ENCODE measurements at regions not wholly inside any gene's neighbourhood (a gene's known extent, or its start where the extent isn't known, plus 50 kb on each side); places are given as distances from the start of the nearest gene placed in this dataset.
A peak's percentile ranks its signal among the peaks of the same experiment; 100 is the strongest.

DNA sequence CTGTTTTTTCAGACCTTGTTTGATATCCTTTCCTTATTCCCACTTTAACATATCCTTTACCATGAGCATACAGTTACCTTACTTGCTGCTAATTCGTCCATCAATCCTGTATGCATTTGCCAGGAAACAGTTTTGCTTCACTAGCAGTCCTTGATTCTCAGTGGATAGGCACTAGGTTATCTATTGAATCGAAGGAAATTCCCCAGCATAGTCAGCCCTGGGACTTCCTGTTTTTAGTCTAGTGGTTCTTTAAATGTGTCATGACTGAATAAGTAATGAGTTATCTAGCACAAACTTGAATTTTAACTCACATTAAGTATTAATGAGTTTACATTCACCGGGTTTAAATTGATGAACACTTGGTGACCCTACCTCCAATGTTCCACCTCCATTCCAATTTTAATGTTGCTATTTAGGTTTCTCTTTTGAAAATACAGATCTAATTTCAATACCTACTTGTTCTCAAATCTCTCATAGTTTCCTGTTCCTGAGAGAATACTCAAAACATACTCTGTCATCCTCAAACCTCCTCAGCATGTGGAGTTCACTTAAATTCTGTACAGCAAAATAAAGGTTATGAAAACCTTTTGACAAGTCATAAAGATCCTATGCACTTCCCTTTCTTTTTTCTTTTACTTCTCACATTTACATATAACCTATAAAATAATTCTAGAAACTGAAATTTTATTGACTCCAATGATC lies 1375.1 kb upstream of the TENM4 start (continued):
- TF ChIP-seq, protein P1, sequence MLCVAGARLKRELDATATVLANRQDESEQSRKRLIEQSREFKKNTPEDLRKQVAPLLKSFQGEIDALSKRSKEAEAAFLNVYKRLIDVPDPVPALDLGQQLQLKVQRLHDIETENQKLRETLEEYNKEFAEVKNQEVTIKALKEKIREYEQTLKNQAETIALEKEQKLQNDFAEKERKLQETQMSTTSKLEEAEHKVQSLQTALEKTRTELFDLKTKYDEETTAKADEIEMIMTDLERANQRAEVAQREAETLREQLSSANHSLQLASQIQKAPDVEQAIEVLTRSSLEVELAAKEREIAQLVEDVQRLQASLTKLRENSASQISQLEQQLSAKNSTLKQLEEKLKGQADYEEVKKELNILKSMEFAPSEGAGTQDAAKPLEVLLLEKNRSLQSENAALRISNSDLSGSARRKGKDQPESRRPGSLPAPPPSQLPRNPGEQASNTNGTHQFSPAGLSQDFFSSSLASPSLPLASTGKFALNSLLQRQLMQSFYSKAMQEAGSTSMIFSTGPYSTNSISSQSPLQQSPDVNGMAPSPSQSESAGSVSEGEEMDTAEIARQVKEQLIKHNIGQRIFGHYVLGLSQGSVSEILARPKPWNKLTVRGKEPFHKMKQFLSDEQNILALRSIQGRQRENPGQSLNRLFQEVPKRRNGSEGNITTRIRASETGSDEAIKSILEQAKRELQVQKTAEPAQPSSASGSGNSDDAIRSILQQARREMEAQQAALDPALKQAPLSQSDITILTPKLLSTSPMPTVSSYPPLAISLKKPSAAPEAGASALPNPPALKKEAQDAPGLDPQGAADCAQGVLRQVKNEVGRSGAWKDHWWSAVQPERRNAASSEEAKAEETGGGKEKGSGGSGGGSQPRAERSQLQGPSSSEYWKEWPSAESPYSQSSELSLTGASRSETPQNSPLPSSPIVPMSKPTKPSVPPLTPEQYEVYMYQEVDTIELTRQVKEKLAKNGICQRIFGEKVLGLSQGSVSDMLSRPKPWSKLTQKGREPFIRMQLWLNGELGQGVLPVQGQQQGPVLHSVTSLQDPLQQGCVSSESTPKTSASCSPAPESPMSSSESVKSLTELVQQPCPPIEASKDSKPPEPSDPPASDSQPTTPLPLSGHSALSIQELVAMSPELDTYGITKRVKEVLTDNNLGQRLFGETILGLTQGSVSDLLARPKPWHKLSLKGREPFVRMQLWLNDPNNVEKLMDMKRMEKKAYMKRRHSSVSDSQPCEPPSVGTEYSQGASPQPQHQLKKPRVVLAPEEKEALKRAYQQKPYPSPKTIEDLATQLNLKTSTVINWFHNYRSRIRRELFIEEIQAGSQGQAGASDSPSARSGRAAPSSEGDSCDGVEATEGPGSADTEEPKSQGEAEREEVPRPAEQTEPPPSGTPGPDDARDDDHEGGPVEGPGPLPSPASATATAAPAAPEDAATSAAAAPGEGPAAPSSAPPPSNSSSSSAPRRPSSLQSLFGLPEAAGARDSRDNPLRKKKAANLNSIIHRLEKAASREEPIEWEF (IDR thresholded peaks at IDR 0.05; ENCODE audit: insufficient replicate concordance, low read depth, low read length): peak; percentile 39
- TF ChIP-seq RB1 (IDR thresholded peaks at IDR 0.05; ENCODE audit: borderline replicate concordance) (no peak), IKZF2 (IDR thresholded peaks at IDR 0.05) (peak; percentile 67 to 74), SMAD1 (IDR thresholded peaks at IDR 0.05; ENCODE audit: low read depth, partially characterized antibody) (no peak), TCF7 (IDR thresholded peaks at IDR 0.05; ENCODE audit: borderline replicate concordance) (0 out of 2 replicates have a peak, but pooled peaks have one; percentile 26), POLR2AphosphoS5 (IDR thresholded peaks at IDR 0.05; ENCODE audit: low read length) (no peak), FOXK2 (IDR thresholded peaks at IDR 0.05) (no peak), RUNX3 (IDR thresholded peaks at IDR 0.05; ENCODE audit: low read length) (peak; percentile 37), SMC3 (IDR thresholded peaks at IDR 0.05; ENCODE audit: borderline replicate concordance, low read length) (no peak; the same call in 1 of the 2 replicates), ASH2L (IDR thresholded peaks at IDR 0.05; ENCODE audit: borderline replicate concordance, low read depth) (no peak), FOS (IDR thresholded peaks at IDR 0.05; ENCODE audit: borderline replicate concordance, extremely low read depth, insufficient read length) (no peak), ATF7 (IDR thresholded peaks at IDR 0.05; ENCODE audit: low read depth) (peak; percentile 49; the same call in 1 of the 2 replicates), USF1 (IDR thresholded peaks at IDR 0.05; ENCODE audit: borderline replicate concordance, extremely low read length, insufficient read depth, low read depth, low read length) (no peak), PKNOX1 (IDR thresholded peaks at IDR 0.05) (peak; percentile 53), MAX (IDR thresholded peaks at IDR 0.05; ENCODE audit: low read depth, low read length) (no peak), YBX1 (IDR thresholded peaks at IDR 0.05) (no peak), SUPT20H (IDR thresholded peaks at IDR 0.05; ENCODE audit: borderline replicate concordance, control insufficient read depth, low read depth, low read length) (no peak), JUND (IDR thresholded peaks at IDR 0.05; ENCODE audit: low read depth, low read length) (no peak), MTA3 (IDR thresholded peaks at IDR 0.05; ENCODE audit: borderline replicate concordance, low read length) (no peak; the same call in 1 of the 2 replicates), NR2F1 (conservative IDR thresholded peaks at IDR 0.05) (no peak), RAD51 (IDR thresholded peaks at IDR 0.05) (no peak), POLR2AphosphoS2 (IDR thresholded peaks at IDR 0.05; ENCODE audit: low read depth, low read length) (no peak), LARP7 (IDR thresholded peaks at IDR 0.05) (no peak)
- TF ChIP-seq, protein P2, sequence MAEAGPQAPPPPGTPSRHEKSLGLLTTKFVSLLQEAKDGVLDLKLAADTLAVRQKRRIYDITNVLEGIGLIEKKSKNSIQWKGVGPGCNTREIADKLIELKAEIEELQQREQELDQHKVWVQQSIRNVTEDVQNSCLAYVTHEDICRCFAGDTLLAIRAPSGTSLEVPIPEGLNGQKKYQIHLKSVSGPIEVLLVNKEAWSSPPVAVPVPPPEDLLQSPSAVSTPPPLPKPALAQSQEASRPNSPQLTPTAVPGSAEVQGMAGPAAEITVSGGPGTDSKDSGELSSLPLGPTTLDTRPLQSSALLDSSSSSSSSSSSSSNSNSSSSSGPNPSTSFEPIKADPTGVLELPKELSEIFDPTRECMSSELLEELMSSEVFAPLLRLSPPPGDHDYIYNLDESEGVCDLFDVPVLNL (IDR thresholded peaks at IDR 0.05; ENCODE audit: low read depth, low read length): no peak
